ENCODE measurements at regions not wholly inside any gene's neighbourhood (a gene's known extent, or its start where the extent isn't known, plus 50 kb on each side); places are given as distances from the start of the nearest gene placed in this dataset.
"Not testable (repeated sequence)": the region's sequence is repeated elsewhere in the genome, so short reads cannot be mapped to it uniquely, and the experiment has no call there.

DNA sequence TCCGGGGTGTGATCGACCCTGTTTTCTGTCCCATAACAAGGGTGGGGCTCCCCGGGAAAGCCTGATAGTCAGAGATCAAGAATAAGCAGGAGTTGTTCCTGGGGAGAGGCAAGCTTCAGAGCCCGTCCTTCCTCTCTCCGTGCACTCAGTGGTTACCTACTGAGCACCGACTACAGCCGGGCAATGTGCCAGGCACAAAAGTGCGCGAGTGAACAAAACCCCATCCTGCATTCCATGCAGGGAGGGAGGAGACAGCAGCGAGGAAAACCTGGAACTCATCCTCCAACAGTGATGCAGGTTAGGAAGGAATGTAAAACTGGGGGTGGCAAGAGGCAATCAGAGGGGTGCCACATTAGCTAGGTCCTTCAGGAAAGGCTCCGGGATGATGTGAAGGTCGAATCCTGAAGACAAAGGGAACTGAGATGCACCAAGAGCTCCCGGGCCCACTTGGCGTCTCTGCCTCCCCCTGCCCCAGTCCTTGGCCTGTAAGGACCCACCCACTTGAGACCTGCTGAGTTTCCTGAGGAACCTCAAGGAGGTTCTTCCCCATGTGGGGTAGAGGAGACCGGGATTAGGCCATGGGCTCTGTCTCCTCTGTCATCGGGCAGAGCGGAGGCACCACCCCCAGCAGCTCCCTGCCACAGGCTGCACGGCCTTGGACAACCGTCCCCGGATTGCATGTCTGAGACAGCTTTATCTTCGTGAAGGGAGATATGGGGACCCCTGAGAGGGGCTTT lies 198.2 kb downstream of the NDUFA10 start:
- intact Hi-C loops (cut with DNase I): loop anchor here in 1 of 2 donors (5.0 kb wide), 1 partner anchor 975 kb away; no protein-coding TSS in a partner anchor
- DNase-seq (ENCODE audit: low spot score): peak; percentile 57

DNA sequence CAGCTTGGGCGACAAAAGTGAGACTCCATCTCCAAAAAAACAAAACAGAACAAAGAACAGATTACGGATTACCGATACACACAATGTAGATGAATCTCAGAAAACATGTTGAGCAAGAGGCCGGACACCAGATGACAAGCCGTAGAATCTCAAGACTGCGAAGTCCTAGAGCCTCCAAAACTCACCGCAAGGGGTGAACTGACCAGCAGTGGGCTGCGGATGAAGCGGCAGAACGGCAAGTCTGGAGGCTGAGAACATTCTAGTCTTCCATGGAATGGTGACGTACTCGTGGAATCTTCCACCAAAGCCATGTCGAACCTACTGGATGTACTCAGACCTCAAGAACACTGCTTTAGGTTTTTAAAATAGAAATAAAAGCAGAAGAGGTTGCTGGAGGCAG lies 198.8 kb downstream of the NDUFA10 start:
- DNase-seq (ENCODE audit: low spot score): peak; percentile 24
- intact Hi-C loops (cut with DNase I): loop anchor here in 1 of 2 donors (5.0 kb wide), 1 partner anchor 974 kb away; no protein-coding TSS in a partner anchor

DNA sequence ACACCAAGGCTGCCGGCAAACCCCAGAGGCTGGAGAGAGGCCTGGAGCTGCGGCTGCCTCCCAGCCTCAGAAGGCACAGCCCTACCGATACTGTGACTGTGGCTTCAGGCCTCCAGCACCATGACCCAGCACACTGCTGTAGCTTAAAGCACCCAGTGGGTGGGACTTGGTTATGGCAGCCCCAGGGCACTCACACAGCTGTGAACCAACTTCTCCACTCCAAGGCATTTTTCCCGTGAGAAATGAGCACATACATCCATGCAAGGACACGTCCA lies 199.5 kb downstream of the NDUFA10 start:
- no peak for DNase-seq (ENCODE audit: low spot score)
- intact Hi-C loops (cut with DNase I): loop anchor here in 1 of 2 donors (5.0 kb wide), 1 partner anchor 973 kb away; no protein-coding TSS in a partner anchor

DNA sequence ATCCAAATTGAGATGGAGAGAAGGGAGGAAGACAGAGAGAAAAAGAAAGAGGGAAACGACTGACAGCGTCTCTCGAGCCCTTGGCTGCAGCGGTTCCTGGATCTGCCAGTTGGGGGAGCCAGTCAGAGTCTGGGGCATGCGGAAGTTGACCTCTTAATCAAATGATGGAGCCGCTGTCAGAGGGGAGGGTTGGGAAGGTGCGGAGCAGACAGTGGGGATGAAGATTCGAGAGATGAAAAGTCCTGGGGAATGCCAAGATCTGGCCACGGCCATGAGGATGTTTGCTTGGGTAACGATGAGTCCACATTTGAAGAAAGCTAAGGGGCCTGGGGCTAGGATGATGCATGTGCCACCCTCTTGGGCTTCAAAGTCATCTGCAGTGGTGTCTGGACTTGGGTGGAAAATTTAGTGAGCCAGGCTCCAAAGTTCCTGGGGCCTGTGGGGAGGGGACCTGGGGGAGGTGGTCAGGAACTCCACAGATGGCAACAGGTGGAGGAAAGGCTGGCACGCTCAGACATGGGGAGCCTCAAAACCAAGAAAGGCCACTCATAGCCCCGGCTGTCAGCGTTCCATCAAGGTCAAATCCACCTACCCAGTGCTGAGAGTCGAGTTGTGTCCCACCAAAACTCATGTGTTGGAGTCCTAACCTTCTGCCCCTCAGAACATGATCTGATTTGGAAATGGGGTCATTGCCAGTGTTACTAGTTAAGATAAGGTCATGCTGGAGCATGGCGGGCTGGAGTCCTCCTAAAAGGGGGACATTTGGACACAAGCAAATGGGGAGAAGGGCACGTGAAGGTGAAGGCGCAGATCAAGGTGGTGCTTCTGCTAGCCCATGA lies 200.1 kb downstream of the NDUFA10 start:
- DNase-seq (ENCODE audit: low spot score): peak; percentile 63
- intact Hi-C loops (cut with DNase I): loop anchor here in 1 of 2 donors (5.0 kb wide), 1 partner anchor 973 kb away; no protein-coding TSS in a partner anchor

DNA sequence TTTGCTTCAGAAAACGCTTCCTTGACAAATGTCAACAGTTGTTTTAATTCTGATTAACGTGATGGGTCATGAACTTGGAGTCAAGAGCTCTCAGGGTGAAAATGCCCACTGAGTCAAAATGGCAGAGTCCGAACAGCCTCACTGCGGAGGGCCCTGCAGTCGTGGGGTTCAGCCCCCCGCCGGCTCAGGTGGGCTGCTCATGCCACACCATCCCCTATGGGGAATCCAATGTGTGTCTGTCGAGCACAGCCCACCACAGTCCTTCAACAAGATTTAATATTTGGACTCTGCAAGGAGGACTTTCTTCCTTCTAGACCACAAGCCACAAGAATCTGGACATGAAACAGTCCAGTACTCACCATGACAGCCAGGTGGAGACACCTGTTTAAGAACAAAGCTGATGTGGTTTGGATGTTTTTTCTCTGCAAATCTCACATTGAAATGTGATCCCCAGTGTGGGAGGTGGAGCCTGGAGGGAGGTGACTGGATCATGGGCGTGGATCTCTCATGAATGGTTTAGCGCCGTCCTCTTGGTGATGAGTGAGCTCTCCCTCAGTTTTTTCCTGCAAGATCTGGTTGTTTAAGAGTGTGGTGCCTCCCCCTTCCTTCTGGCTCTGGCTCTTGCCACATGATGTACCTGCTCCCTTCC lies 201.0 kb downstream of the NDUFA10 start:
- peak; percentile 60 for DNase-seq (ENCODE audit: low spot score)
- intact Hi-C loops (cut with DNase I): no loop called here

DNA sequence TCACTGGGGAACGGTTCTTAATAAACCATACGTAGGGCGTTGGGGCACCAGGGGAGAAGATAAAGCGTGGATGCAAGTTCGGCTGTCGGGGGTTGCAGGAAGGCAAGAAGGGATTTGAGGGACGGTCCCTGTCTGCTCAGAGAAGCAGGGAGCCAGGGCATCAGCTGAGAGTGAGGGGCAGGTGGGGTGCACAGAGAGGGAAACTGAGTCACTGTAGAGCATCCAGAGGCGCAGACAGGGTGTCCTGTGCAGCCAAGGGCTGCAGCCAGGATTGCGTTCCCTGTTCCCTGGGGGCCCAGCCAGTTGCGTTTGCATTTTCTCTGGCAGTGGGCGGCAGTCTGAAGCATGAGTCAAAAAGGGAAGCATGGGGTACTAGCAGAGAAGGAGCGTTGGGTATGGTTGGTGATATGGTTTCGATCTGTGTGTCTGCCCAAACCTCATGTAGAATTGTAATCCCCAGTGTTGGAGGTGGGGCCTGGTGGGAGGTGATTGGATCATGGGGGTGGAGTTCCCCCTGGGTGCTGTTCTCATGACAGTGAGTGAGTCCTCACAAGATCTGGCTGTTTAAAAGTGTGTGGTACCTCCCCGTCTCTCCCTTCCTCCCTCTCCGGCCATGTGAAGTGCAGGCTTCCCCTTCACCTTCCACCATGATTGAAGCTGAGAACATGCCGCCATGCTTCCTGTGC lies 202.9 kb downstream of the NDUFA10 start:
- DNase-seq (ENCODE audit: low spot score): peak; percentile 29
- intact Hi-C loops (cut with DNase I): no loop called here

DNA sequence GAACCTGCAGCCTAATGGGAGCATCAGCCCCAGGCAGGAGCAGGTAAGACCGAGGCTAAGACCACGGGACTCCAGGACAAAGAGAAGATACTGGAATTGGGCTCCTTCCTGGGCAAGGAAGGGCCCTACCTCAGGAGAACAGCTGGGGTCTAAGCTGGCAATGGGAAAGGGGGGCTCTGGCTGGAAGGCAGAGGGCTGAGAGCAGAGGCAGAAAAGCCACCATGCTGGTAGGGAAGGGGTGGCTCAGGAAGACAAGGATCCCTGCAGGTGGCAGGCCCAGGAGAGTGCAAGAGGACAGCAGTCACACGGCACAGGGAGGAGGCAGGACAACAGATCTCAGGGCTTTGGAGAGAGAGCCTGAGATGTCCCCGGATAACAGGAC lies 203.5 kb downstream of the NDUFA10 start:
- intact Hi-C loops (cut with DNase I): no loop called here
- DNase-seq (ENCODE audit: low spot score): peak; percentile 54

DNA sequence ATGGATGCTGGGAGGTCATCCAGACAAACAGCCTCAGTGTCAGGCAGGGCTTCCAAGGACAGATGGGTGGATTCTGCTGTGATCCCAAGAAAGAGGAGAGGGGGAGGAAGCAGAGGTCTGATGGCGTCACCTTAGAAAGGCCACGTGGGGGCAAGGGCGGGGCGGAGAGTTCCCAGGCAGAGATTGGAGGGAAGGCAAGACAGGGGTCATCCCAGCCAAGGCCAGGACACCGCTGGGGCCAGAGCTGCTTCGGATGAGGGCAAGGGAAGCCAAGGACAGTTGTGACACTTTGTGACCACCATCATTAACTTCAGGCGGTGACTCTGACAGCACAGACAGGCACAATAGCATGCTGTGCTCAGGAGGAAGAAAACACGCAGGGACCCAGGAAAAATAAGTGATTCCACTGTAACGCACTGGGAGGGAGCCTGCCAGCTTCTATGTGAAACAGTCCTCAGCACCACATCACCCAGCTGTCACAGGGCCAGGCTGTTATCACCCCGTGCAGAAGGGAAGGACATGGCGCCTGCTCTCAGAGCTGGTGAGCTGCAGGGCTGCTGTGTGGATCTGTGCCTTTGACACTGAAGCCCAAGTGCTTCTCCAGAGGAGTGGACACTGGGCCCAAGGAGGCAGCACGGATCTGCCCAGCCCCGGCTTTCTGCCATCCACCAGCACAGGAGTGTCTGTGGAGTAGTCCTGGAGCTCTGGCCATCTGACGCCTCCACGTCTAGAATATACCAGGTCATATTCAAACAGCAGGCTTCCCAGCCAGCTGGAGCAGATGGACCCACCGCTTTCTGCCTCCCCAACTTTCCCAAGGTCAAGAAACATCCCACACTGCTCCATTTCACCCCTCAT lies 204.1 kb downstream of the NDUFA10 start:
- intact Hi-C loops (cut with DNase I): no loop called here
- DNase-seq (ENCODE audit: low spot score): peak; percentile 81

DNA sequence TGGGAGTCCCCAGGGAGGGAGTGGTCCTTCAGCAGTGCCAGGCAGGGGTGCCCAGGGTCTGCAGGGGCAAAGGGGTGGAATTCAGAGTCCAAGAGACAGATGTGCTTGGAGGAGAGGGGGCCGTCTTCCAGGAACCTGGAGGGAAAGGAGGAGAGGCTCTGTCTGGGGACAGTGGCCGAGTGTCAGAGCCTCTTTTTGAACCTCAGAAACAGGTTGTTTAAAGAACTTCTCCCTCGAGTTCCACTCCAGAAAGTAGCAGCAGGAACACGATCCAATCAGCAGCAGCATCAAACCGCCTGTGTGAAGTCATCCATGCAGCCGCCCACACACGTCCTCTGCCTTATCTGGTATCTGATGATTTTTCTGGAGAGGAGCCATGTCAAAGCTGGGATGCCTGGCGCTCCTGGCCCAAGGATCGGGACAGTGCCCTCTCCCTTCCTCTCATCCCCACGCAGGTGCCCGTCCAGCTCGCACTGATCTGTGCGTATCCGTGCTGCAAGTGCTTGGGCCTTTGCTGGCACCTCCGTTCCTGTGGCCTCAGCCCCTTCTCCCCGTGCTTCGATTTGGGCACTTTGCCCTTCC lies 205.1 kb downstream of the NDUFA10 start:
- intact Hi-C loops (cut with DNase I): no loop called here
- DNase-seq (ENCODE audit: low spot score): peak; percentile 77

DNA sequence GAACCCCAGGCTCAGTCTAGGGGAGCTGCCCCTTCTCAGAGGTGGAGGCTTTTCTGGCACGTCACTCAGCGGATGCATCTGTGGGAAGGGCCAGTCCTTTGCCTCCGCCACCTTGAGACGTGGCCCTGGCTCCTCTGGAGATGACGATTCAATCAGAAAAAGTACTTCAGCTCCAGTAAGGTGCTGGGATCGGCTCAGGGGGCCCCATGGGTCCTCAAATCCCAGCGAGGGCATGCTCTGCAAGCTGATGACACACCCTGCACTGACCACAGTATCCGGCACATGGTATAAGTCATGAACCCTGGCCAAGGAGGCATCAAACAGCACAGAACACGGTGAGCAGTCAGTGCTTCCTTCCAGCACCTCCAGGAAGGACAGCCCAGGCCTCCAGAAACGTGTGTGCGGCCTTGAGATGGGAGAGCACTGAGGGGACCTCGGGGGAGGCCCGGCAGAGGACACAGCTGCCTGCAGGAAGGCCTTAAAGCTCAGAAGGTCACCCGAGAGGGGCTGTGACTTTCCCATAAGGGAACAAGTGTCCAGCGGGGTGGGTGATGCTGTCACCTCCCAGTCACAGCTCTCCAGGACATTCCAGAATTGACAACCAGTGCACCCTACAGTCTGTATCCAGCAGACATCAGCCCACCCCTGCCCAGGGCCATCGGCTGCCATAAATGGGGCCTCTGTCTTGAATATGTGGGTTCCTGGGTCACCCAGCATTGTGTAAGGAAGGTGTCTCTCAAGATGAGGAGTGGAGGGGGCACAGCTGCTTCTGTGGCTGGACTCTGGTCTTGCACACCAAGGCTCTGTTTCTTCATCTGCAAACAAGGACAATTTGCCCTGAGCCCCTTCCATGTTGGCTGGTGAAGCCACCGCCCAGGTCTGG lies 205.8 kb downstream of the NDUFA10 start:
- DNase-seq (ENCODE audit: low spot score): peak; percentile 46
- intact Hi-C loops (cut with DNase I): no loop called here

DNA sequence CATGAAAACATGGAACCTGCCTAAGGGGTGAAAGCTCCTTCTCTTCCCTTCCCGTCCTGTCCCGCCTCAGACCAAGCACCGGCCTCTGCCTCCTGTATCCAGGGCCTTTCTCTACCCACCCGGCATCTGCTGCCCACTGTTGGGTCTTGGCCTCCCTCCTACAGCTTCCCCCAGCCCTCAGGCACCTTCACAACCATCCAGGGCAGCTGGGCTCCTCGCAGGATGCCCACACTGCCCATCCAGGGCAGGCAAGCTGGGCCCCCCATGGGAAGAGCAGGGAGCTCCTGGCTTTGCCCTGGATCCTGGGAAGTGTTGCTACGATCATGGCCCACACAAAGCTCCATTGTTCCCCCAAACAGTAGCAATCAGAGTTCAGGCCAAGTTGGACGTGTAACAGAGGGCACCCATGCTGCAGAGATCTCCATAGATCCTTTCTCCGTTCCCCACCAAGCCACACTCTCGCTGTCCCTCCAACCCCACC lies 206.6 kb downstream of the NDUFA10 start:
- intact Hi-C loops (cut with DNase I): no loop called here

DNA sequence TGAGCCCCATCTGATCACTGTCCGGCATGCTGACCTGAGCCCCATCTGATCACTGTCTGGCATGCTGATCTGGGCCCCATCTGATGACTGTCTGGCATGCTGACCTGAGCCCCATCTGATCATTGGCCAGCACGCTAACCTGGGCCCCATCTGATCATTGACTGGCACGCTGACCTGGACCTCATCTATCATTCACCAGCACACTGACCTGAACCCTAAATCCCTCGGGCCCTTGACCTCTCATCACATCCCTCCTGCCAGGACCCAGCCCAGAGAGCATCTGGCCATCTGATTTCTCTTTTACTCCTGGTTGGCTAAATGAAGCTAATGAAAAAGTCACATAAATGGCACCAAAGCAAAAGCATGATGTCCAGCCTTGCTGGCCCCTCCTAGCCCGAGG lies 207.1 kb downstream of the NDUFA10 start:
- peak; percentile 54 for DNase-seq (ENCODE audit: low spot score)
- intact Hi-C loops (cut with DNase I): no loop called here

More for the DNA sequence above, 206.6 kb downstream of the NDUFA10 start:
- DNase-seq (ENCODE audit: low spot score): peak; percentile 73

DNA sequence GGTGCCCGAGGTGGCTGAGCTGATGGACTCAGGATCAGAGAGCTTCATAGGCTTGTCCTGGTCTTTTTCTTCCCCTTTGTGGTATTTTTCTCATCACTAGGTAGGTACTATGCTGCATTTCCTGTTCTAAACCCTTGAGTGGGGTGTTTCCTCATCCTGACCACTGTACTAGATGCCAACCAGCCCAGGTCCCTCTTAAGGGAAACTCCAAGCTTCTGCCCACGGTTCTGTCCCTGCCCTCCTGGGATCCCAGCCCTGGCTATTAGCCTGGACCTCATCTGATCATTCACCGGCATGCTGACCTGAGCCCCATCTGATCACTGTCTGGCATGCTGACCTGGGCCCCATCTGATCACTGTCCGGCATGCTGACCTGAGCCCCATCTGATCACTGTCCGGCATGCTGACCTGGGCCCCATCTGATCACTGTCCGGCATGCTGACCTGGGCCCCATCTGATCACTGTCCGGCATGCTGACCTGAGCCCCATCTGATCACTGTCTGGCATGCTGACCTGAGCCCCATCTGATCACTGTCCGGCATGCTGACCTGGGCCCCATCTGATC lies 207.6 kb downstream of the NDUFA10 start:
- intact Hi-C loops (cut with DNase I): not testable (repeated sequence)
- DNase-seq (ENCODE audit: low spot score): peak; percentile 25

DNA sequence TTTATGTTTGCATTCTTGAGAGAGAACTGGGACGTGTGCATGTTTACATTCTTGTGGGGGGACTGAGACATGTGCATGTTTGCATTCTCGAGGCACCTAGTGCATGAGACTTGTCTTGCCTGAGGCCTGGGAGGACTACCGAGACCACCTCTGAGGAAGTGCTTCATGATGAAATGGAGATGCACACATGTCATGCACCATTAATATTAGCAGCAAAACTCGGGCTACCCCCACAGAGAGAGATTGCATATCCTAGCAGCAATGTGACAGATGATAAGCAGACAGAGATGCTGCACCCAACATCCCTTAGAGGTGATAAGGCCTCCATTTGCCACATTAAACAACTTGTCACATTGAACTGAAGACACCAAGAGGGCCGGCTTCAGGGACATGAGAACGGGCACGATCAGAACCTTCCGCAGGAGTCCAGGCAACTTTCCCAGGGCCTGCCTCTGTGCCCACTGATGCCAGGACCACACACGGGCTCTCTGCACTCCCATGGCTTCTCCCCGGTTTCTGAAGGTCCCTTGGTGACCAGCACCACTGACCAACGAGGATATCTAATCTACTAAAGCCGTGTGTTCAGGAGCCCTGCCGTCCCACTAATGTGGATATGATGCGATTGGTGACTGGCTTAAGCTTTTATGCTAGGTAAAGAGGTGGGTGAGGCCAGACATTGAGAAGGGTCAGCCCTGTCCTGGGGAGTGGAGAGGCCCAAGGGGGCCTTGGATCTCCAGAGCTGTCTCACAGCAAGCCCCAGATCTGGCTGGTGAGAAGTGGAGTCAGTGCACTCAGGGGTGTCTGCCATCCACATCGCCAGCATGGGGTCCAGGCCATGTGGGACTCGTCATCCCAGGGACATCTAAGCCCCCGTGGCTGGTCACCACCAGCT lies 208.3 kb downstream of the NDUFA10 start:
- intact Hi-C loops (cut with DNase I): no loop called here
- DNase-seq (ENCODE audit: low spot score): peak; percentile 52

DNA sequence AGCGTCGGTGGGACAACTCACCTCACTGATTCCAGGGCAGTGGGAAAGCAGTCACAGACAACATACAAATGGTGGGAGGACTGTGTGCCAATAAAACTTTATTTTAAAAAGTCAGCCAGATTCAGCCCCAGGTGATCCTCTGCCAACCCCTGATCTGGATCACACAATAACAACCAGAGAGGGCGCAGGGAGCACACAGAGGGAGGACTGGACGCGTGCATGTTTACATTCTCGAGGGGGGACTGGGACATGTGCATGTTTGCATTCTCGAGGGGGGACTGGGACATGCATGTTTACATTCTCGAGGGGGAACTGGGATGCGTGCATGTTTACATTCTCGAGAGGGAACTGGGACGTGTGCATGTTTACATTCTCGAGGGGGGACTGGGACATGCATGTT lies 209.5 kb downstream of the NDUFA10 start:
- intact Hi-C loops (cut with DNase I): no loop called here
- DNase-seq (ENCODE audit: low spot score): no peak

Measured in posterior vena cava (tissue), 2 donors.